ENCODE measurements at regions not wholly inside any gene's neighbourhood (a gene's known extent, or its start where the extent isn't known, plus 50 kb on each side); places are given as distances from the start of the nearest gene placed in this dataset.
A peak's percentile ranks its signal among the peaks of the same experiment; 100 is the strongest.
"Not testable (repeated sequence)": the region's sequence is repeated elsewhere in the genome, so short reads cannot be mapped to it uniquely, and the experiment has no call there.

- DNase-seq: no peak
Measured at GRCh38 chr5:17129093-17129849, 88.2 kb upstream of the BASP1 start.

GRCh38 chr5:17130302-17130701 is 87.1 kb upstream of the BASP1 start:
- DNase-seq: not testable (repeated sequence)

- peak; percentile 39 to 47 for DNase-seq
Measured at GRCh38 chr5:17132444-17133083, 84.9 kb upstream of the BASP1 start.

GRCh38 chr5:17135050-17135449 is 82.4 kb upstream of the BASP1 start:
- no peak for DNase-seq

- no peak for DNase-seq
Measured at GRCh38 chr5:17143335-17143734, 74.1 kb upstream of the BASP1 start.

- no peak for DNase-seq
Measured at GRCh38 chr5:17146280-17146841, 71.1 kb upstream of the BASP1 start.

- DNase-seq: no peak
Measured at GRCh38 chr5:17147170-17147569, 70.3 kb upstream of the BASP1 start.

GRCh38 chr5:17147617-17148016 is 69.8 kb upstream of the BASP1 start:
- no peak for DNase-seq

- no peak for DNase-seq
Measured at GRCh38 chr5:17148481-17148880, 69.0 kb upstream of the BASP1 start.

- no peak for DNase-seq
Measured at GRCh38 chr5:17149786-17150185, 67.6 kb upstream of the BASP1 start.

GRCh38 chr5:17150531-17150930 is 66.9 kb upstream of the BASP1 start:
- DNase-seq: no peak

- DNase-seq: no peak
Measured at GRCh38 chr5:17151686-17152085, 65.7 kb upstream of the BASP1 start.

GRCh38 chr5:17154211-17154996 is 63.0 kb upstream of the BASP1 start:
- DNase-seq: peak; percentile 32 to 43

GRCh38 chr5:17156463-17156862 is 61.0 kb upstream of the BASP1 start:
- no peak for DNase-seq

- DNase-seq: no peak
Measured at GRCh38 chr5:17157294-17157693, 60.1 kb upstream of the BASP1 start.

- peak; percentile 15 to 22 for DNase-seq
Measured at GRCh38 chr5:17157916-17158529, 59.4 kb upstream of the BASP1 start.

GRCh38 chr5:17160756-17161040 is 56.7 kb upstream of the BASP1 start:
- no peak for DNase-seq

GRCh38 chr5:17161662-17162061 is 55.8 kb upstream of the BASP1 start:
- DNase-seq: no peak

GRCh38 chr5:17163221-17163620 is 54.2 kb upstream of the BASP1 start:
- no peak for DNase-seq

GRCh38 chr5:17167171-17167891 is 50.1 kb upstream of the BASP1 start:
- DNase-seq: no peak
